HEK293 (cell line): ENCODE measurements at regions not wholly inside any gene's neighbourhood (a gene's known extent, or its start where the extent isn't known, plus 50 kb on each side); places are given as distances from the start of the nearest gene placed in this dataset.

Experiments
- CTCF ChIP-seq: fragments of 450-650 bp; formaldehyde crosslinking; IDR thresholded peaks from 2 replicates; pipeline ENCODE4 v1.5.1; 2016; ENCODE audit warnings: missing biosample characterization, missing genetic modification characterization
- GLI2 ChIP-seq: fragments of 450-650 bp; formaldehyde crosslinking; IDR thresholded peaks from 2 replicates; pipeline ENCODE4; 2017; ENCODE audit warnings: missing biosample characterization, missing genetic modification characterization, low read depth, borderline replicate concordance
- ZNF221 ChIP-seq: fragments of 450-650 bp; formaldehyde crosslinking; IDR thresholded peaks from 2 replicates; pipeline ENCODE4 v1.5.1; 2017; ENCODE audit warnings: missing biosample characterization, missing genetic modification characterization, borderline replicate concordance
- ZNF350 ChIP-seq: fragments of 450-650 bp; formaldehyde crosslinking; IDR thresholded peaks from 2 replicates; pipeline ENCODE4 v1.5.0; 2017; ENCODE audit warnings: missing biosample characterization, mild to moderate bottlenecking, missing genetic modification characterization
- ZNF707 ChIP-seq: fragments of 450-650 bp; formaldehyde crosslinking; IDR thresholded peaks from 2 replicates; pipeline ENCODE4 v1.5.1; 2016; ENCODE audit warnings: missing biosample characterization, missing genetic modification characterization
- TF ChIP-seq, protein P1 (sequence below): fragments of 450-650 bp; formaldehyde crosslinking; IDR thresholded peaks from 2 replicates; pipeline ENCODE4 v1.5.1; 2016; ENCODE audit warnings: missing biosample characterization, missing genetic modification characterization, low read depth

- no peak for TF ChIP-seq ZNF350 (tag by site-specific recombination)
- no peak for TF ChIP-seq GLI2 (tag by site-specific recombination)
- TF ChIP-seq ZNF221 (tag by site-specific recombination) = no peak
- TF ChIP-seq, protein P1, sequence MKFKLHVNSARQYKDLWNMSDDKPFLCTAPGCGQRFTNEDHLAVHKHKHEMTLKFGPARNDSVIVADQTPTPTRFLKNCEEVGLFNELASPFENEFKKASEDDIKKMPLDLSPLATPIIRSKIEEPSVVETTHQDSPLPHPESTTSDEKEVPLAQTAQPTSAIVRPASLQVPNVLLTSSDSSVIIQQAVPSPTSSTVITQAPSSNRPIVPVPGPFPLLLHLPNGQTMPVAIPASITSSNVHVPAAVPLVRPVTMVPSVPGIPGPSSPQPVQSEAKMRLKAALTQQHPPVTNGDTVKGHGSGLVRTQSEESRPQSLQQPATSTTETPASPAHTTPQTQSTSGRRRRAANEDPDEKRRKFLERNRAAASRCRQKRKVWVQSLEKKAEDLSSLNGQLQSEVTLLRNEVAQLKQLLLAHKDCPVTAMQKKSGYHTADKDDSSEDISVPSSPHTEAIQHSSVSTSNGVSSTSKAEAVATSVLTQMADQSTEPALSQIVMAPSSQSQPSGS (tag by site-specific recombination) = no peak
- TF ChIP-seq ZNF707 (tag by site-specific recombination) = no peak
- TF ChIP-seq CTCF = no peak
These were observed 73.5 kb upstream of the ALDH1A1 start for GRCh38 chr9:73026375-73026774.
